GM12878 (cell line): ENCODE measurements at regions not wholly inside any gene's neighbourhood (a gene's known extent, or its start where the extent isn't known, plus 50 kb on each side); places are given as distances from the start of the nearest gene placed in this dataset.

ENCODE experiments used
- ATAC-seq: fragments of 200-7000 bp; cut with Tn5 transposase; 3 replicates; pipeline ENCODE4 v1.9.1; 2020; ENCODE audit warnings: mild to moderate bottlenecking, moderate library complexity
- BruUV-seq: library from RNA; stranded (reverse); fragments of 400-500 nt; replicated peaks from 2 replicates; lab custom pipeline; 2021; lab: Mats Ljungman, UMichigan
- CTCF ChIA-PET: fragments of 300-600 bp; sonication (Branson Sonifier 250); formaldehyde crosslinking; extraction: SDS; loops from one replicate; lab custom pipeline; 2021; ENCODE audit warnings: inconsistent platforms; lab: Yijun Ruan, JAX
- POLR2A ChIA-PET: fragments of 350-600 bp; formaldehyde crosslinking; extraction: SDS; loops from one replicate; lab custom pipeline; 2021; ENCODE audit warnings: inconsistent platforms; lab: Charles Lee
- RAD21 ChIA-PET: fragments of 300-600 bp; sonication (Branson Sonifier 250); formaldehyde crosslinking; loops from one replicate; lab custom pipeline; 2023; ENCODE audit warnings: antibody characterized with exemption; ENCODE audit not compliant: unreplicated experiment; lab: Charles Lee
- SMC1A ChIA-PET: fragments of 300-600 bp; sonication (Branson Sonifier 250); formaldehyde crosslinking; loops from one replicate; lab custom pipeline; 2023; ENCODE audit not compliant: unreplicated experiment, uncharacterized antibody; lab: Charles Lee
- DNase-seq: peaks from one replicate; pipeline ENCODE4 v3.0.0-alpha.2; 2011; ENCODE audit warnings: low read depth, low spot score
- FAIRE-seq: peaks from 3 replicates; lab custom pipeline; 2011; peaks lifted over from hg19 to GRCh38; lab: Jason Lieb, UNC
- H2AFZ ChIP-seq: 2 replicates; pipeline ENCODE4 v1.6.0; 2011; ENCODE audit warnings: low read depth, low read length, control low read depth; ENCODE audit not compliant: control insufficient read depth
- H3K27ac ChIP-seq: 2 replicates; pipeline ENCODE4 v1.5.1; 2011; ENCODE audit warnings: control low read depth; ENCODE audit not compliant: control insufficient read depth, insufficient read depth
- H3K27me3 ChIP-seq, 2 experiments: replicated peaks in 1 of 2; 2 replicates each; pipeline versions ENCODE4 v1.6.0 to v1.6.1; 2011; ENCODE audit warnings: low read length in 1 of 2; ENCODE audit not compliant: control insufficient read depth in 2 of 2, insufficient read depth in 2 of 2
- H3K36me3 ChIP-seq, 2 experiments: 2 replicates each; pipeline ENCODE4 v1.5.1; 2011; ENCODE audit warnings: low read length in 1 of 2; ENCODE audit not compliant: control insufficient read depth in 2 of 2, insufficient read depth in 2 of 2
- H3K4me1 ChIP-seq: 2 replicates; pipeline ENCODE4 v1.6.1; 2011; ENCODE audit warnings: mild to moderate bottlenecking, low read length, moderate library complexity, mixed read lengths; ENCODE audit not compliant: control insufficient read depth, insufficient read depth
- H3K4me2 ChIP-seq: 2 replicates; pipeline ENCODE4 v1.6.0; 2011; ENCODE audit warnings: control low read depth; ENCODE audit not compliant: control insufficient read depth, insufficient read depth
- H3K4me3 ChIP-seq: fragments of 200-600 bp; sonication (generic); 2 replicates; pipeline ENCODE4 v1.5.1; 2016
- H3K79me2 ChIP-seq: 2 replicates; pipeline ENCODE4 v1.6.0; 2011; ENCODE audit warnings: low read length; ENCODE audit not compliant: control insufficient read depth, insufficient read depth
- H3K9ac ChIP-seq: 2 replicates; pipeline ENCODE4 v1.8.0; 2011; ENCODE audit warnings: low read length, control low read depth, mixed read lengths; ENCODE audit not compliant: control insufficient read depth, insufficient read depth
- H3K9me3 ChIP-seq: replicated peaks from 3 replicates; pipeline ENCODE4 v1.5.1; 2011; ENCODE audit warnings: mild to moderate bottlenecking, low read length; ENCODE audit not compliant: control insufficient read depth, insufficient read depth
- H4K20me1 ChIP-seq: 2 replicates; pipeline ENCODE4 v1.6.0; 2011; ENCODE audit not compliant: control insufficient read depth, insufficient read depth
- BCL11A ChIP-seq: IDR thresholded peaks from 2 replicates; pipeline ENCODE4 v1.6.1; 2011; ENCODE audit warnings: low read depth, low read length
- CEBPB ChIP-seq, 2 experiments: fragments of 150-350 bp in 1 of 2; IDR thresholded peaks; 2 replicates each; pipeline ENCODE4 v1.6.1; 2012 to 2014; ENCODE audit warnings: low read depth in 2 of 2, low read length in 2 of 2, borderline replicate concordance in 1 of 2, inconsistent platforms in 1 of 2
- CREM ChIP-seq: IDR thresholded peaks from 2 replicates; pipeline ENCODE4 v1.6.1; 2014; ENCODE audit warnings: antibody characterized with exemption, low read depth
- GATAD2B ChIP-seq: fragments of 450-650 bp; conservative IDR thresholded peaks from 2 replicates; pipeline ENCODE4 v1.6.1; 2017; ENCODE audit warnings: low read depth, mild to moderate bottlenecking, moderate library complexity
- IRF5 ChIP-seq: fragments of 450-650 bp; IDR thresholded peaks from 2 replicates; pipeline ENCODE4 v1.6.1; 2017; ENCODE audit warnings: borderline replicate concordance
- MAX ChIP-seq: IDR thresholded peaks from 2 replicates; pipeline ENCODE4 v1.6.1; 2012; ENCODE audit warnings: low read depth, low read length, improper control_type of control experiment
- PBX3 ChIP-seq: IDR thresholded peaks from 2 replicates; pipeline ENCODE4 v1.6.1; 2011; ENCODE audit warnings: mild to moderate bottlenecking, low read depth, low read length, moderate library complexity; ENCODE audit not compliant: insufficient replicate concordance
- RELB ChIP-seq: fragments of 450-650 bp; IDR thresholded peaks from 2 replicates; pipeline ENCODE4 v1.6.1; 2017; ENCODE audit warnings: low read depth, mild to moderate bottlenecking, moderate library complexity
- SMAD5 ChIP-seq: IDR thresholded peaks from 2 replicates; pipeline ENCODE4 v1.6.1; 2016; ENCODE audit warnings: antibody characterized with exemption, low read depth
- TCF12 ChIP-seq: IDR thresholded peaks from 2 replicates; pipeline ENCODE4 v1.6.1; 2011; ENCODE audit warnings: low read depth, mild to moderate bottlenecking, low read length
- ZNF622 ChIP-seq: fragments of 450-650 bp; IDR thresholded peaks from 2 replicates; pipeline ENCODE4 v1.6.1; 2017; ENCODE audit warnings: mild to moderate bottlenecking, inconsistent platforms
- ZSCAN29 ChIP-seq: fragments of 450-650 bp; IDR thresholded peaks from 2 replicates; pipeline ENCODE4 v1.6.1; 2017; ENCODE audit warnings: mild to moderate bottlenecking, moderate library complexity
- WGBS: methylation state at CpG from one replicate; pipeline ENCODE4 v1.1.6; 2016; ENCODE audit warnings: low lambda C conversion rate; ENCODE audit not compliant: insufficient replicate concordance, insufficient coverage; ENCODE audit errors: missing lambda C conversion rate; 5-methylcytosine and 5-hydroxymethylcytosine counted together
- in situ Hi-C: fragments of 300-500 bp; cut with MboI; formaldehyde crosslinking; loops from 9 replicates; pipeline ENCODE4 v1.14.3; 2018; ENCODE audit warnings: mixed read lengths
- intact Hi-C: fragments of 100-400 bp; cut with micrococcal nuclease; formaldehyde crosslinking; loops from one replicate; pipeline ENCODE4 v1.14.2; 2022; ENCODE audit not compliant: unreplicated experiment

GRCh38 chr9:86816868-86817267, 130.4 kb downstream of the GAS1 start:
- ATAC-seq (no peak), FAIRE-seq (no peak), DNase-seq (no peak)
- Histone ChIP-seq H3K4me1 (no peaks in the 10 kb centered on the region), H3K9me3 (no peaks in the 10 kb centered on the region; the same call in 2 of the 3 replicates), H3K36me3 (no peaks in the 10 kb centered on the region), H3K9ac (no peak overlapping the region), H3K27ac (no peak overlapping the region), H3K4me2 (no peak overlapping the region), H2AFZ (no peak overlapping the region), H4K20me1 (no peaks in the 10 kb centered on the region), H3K79me2 (no peaks in the 10 kb centered on the region), H3K27me3 (no peaks in the 10 kb centered on the region), H3K4me3 (no peak overlapping the region)
- no TSS peak for BruUV-seq
- 19% methylated on average over 5 of the region's 5 CpGs for WGBS
- CTCF ChIA-PET, result no interaction called here
- in situ Hi-C loops, result no loop called here
- intact Hi-C loops, result no loop called here
- SMC1A ChIA-PET, result no interaction called here
- RAD21 ChIA-PET, result no interaction called here
- POLR2A ChIA-PET, result no interaction called here
- no peak for TF ChIP-seq PBX3
- TF ChIP-seq ZSCAN29, result no peak

GRCh38 chr9:86816366-86816765, 130.9 kb downstream of the GAS1 start:
- FAIRE-seq, result no peak
- POLR2A ChIA-PET, result no interaction called here
- no peaks in the 10 kb centered on the region for H3K27me3 ChIP-seq
- H3K36me3 ChIP-seq, result no peaks in the 10 kb centered on the region
- SMC1A ChIA-PET, result no interaction called here
- no peaks in the 10 kb centered on the region; the same call in 2 of the 3 replicates for H3K9me3 ChIP-seq
- RAD21 ChIA-PET, result no interaction called here
- in situ Hi-C loops (no loop called here), intact Hi-C loops (no loop called here)
- 0% methylated on average over 2 of the region's 2 CpGs for WGBS
- ATAC-seq, result no peak
- no peaks in the 10 kb centered on the region for H3K79me2 ChIP-seq
- no peaks in the 10 kb centered on the region for H3K4me1 ChIP-seq
- no TSS peak for BruUV-seq
- no peak overlapping the region for H3K4me3 ChIP-seq
- no peak overlapping the region for H3K4me2 ChIP-seq
- CTCF ChIA-PET, result no interaction called here
- H2AFZ ChIP-seq, result no peak overlapping the region
- no peak overlapping the region for H3K27ac ChIP-seq
- H4K20me1 ChIP-seq, result no peaks in the 10 kb centered on the region
- H3K9ac ChIP-seq, result no peak overlapping the region
- no peak for DNase-seq
- TF ChIP-seq TCF12 (no peak), CREM (no peak), GATAD2B (no peak), CEBPB (IDR thresholded peaks at IDR 0.05; ENCODE audit: borderline replicate concordance in 1 of 2, low read depth in 2 of 2, low read length in 2 of 2) (no peak), ZNF622 (no peak), SMAD5 (no peak), RELB (no peak), IRF5 (no peak), BCL11A (no peak), MAX (no peak)
